HG03039 (cell line): ENCODE measurements at regions not wholly inside any gene's neighbourhood (a gene's known extent, or its start where the extent isn't known, plus 50 kb on each side); places are given as distances from the start of the nearest gene placed in this dataset.
"Not testable (repeated sequence)": the region's sequence is repeated elsewhere in the genome, so short reads cannot be mapped to it uniquely, and the experiment has no call there.

Source experiments
- ATAC-seq: cut with Tn5 transposase; IDR thresholded peaks from one replicate; pipeline ENCODE4 v1.9.1; 2021; ENCODE audit warnings: mild to moderate bottlenecking, moderate library complexity; ENCODE audit not compliant: unreplicated experiment

- ATAC-seq = not testable (repeated sequence)
These were observed 186.7 kb downstream of the SPATA31A6 start for GRCh38 chr9:42370172-42370571.

GRCh38 chr9:42371417-42371816 is 188.0 kb downstream of the SPATA31A6 start:
- ATAC-seq = not testable (repeated sequence)

- not testable (repeated sequence) for ATAC-seq
These were observed 194.3 kb downstream of the SPATA31A6 start for GRCh38 chr9:42377530-42378417.

GRCh38 chr9:42378418-42378815 is 195.0 kb downstream of the SPATA31A6 start:
- no peak for ATAC-seq

- not testable (repeated sequence) for ATAC-seq
These were observed 196.1 kb downstream of the SPATA31A6 start for GRCh38 chr9:42379602-42380001.

GRCh38 chr9:42384585-42384984 is 201.1 kb downstream of the SPATA31A6 start:
- not testable (repeated sequence) for ATAC-seq

- not testable (repeated sequence) for ATAC-seq
These were observed 202.2 kb downstream of the SPATA31A6 start for GRCh38 chr9:42385574-42386120.

GRCh38 chr9:42386477-42386876 is 203.0 kb downstream of the SPATA31A6 start:
- ATAC-seq = no peak

- ATAC-seq = no peak
These were observed 204.8 kb downstream of the SPATA31A6 start for GRCh38 chr9:42388146-42388690.

GRCh38 chr9:42388846-42389245 is 205.4 kb downstream of the SPATA31A6 start:
- ATAC-seq = no peak

GRCh38 chr9:42392773-42393455 is 209.5 kb downstream of the SPATA31A6 start:
- ATAC-seq = peak; percentile 47

GRCh38 chr9:42396318-42396717 is 212.9 kb downstream of the SPATA31A6 start:
- no peak for ATAC-seq

- not testable (repeated sequence) for ATAC-seq
These were observed 213.9 kb downstream of the SPATA31A6 start for GRCh38 chr9:42397336-42397735.

GRCh38 chr9:42402919-42403318 is 219.5 kb downstream of the SPATA31A6 start:
- ATAC-seq = not testable (repeated sequence)

- ATAC-seq = not testable (repeated sequence)
These were observed 226.1 kb downstream of the SPATA31A6 start for GRCh38 chr9:42409581-42409980.

- ATAC-seq = not testable (repeated sequence)
These were observed 228.9 kb downstream of the SPATA31A6 start for GRCh38 chr9:42412354-42412753.

- ATAC-seq = not testable (repeated sequence)
These were observed 231.4 kb downstream of the SPATA31A6 start for GRCh38 chr9:42414865-42415264.

- not testable (repeated sequence) for ATAC-seq
These were observed 236.2 kb downstream of the SPATA31A6 start for GRCh38 chr9:42419652-42420051.

- ATAC-seq = not testable (repeated sequence)
These were observed 236.9 kb downstream of the SPATA31A6 start for GRCh38 chr9:42420324-42420723.

GRCh38 chr9:42421630-42422029 is 238.2 kb downstream of the SPATA31A6 start:
- ATAC-seq = not testable (repeated sequence)
